ENCODE measurements at regions not wholly inside any gene's neighbourhood (a gene's known extent, or its start where the extent isn't known, plus 50 kb on each side); places are given as distances from the start of the nearest gene placed in this dataset.

- TF ChIP-seq EZH2 (IDR thresholded peaks at IDR 0.05; ENCODE audit: insufficient read depth, low read length) (no peak), CTCF (IDR thresholded peaks at IDR 0.05; ENCODE audit: insufficient read depth, low read depth, low read length) (no peak)
- H3K27ac ChIP-seq (ENCODE audit: low read depth, low read length): no peak overlapping the region
- Mint-ChIP-seq H3K4me1 (ENCODE audit: low read depth, unreplicated experiment) (no peaks in the 10 kb centered on the region), H3K27me3 (ENCODE audit: low read depth, unreplicated experiment) (no peaks in the 10 kb centered on the region), H3K9me3 (ENCODE audit: unreplicated experiment) (no peaks in the 10 kb centered on the region), H3K27ac (ENCODE audit: unreplicated experiment) (no peak overlapping the region), H3K4me3 (ENCODE audit: unreplicated experiment) (no peak overlapping the region), H3K36me3 (ENCODE audit: low read depth, unreplicated experiment) (no peaks in the 10 kb centered on the region)
- DNase-seq (ENCODE audit: low read depth) (no peak), FAIRE-seq (no peak)
- H4K20me1 ChIP-seq (ENCODE audit: insufficient read depth, low read length): no peaks in the 10 kb centered on the region
- no peak overlapping the region for H3K4me3 ChIP-seq (ENCODE audit: insufficient read depth, low read depth, low read length)
- no peaks in the 10 kb centered on the region for H3K36me3 ChIP-seq (ENCODE audit: insufficient read depth, low read length)
- no peak overlapping the region for H3K9ac ChIP-seq (ENCODE audit: low read length)
- no peaks in the 10 kb centered on the region for H3K4me1 ChIP-seq (ENCODE audit: insufficient read depth, low read length)
- no peaks in the 10 kb centered on the region for H3K27me3 ChIP-seq (ENCODE audit: insufficient read depth, low read length)
- no peak overlapping the region for H2AFZ ChIP-seq (ENCODE audit: low read depth, low read length)
- no peaks in the 10 kb centered on the region for H3K79me2 ChIP-seq (ENCODE audit: insufficient read depth, low read length)
- H3K9me3 ChIP-seq (ENCODE audit: insufficient read depth, low read depth, low read length): no peaks in the 10 kb centered on the region
- no peak overlapping the region for H3K4me2 ChIP-seq (ENCODE audit: low read length)
These were observed 874.1 kb downstream of the GRM8 start for GRCh38 chr7:126378642-126379041.

- Histone ChIP-seq H3K36me3 (ENCODE audit: insufficient read depth, low read length) (no peaks in the 10 kb centered on the region), H4K20me1 (ENCODE audit: insufficient read depth, low read length) (no peaks in the 10 kb centered on the region), H3K4me3 (ENCODE audit: insufficient read depth, low read depth, low read length) (no peak overlapping the region), H2AFZ (ENCODE audit: low read depth, low read length) (no peak overlapping the region), H3K4me2 (ENCODE audit: low read length) (no peak overlapping the region), H3K79me2 (ENCODE audit: insufficient read depth, low read length) (no peaks in the 10 kb centered on the region), H3K4me1 (ENCODE audit: insufficient read depth, low read length) (no peaks in the 10 kb centered on the region), H3K27ac (ENCODE audit: low read depth, low read length) (no peak overlapping the region), H3K27me3 (ENCODE audit: insufficient read depth, low read length) (no peaks in the 10 kb centered on the region), H3K9me3 (ENCODE audit: insufficient read depth, low read depth, low read length) (peaks cover 3% of the 10 kb centered on the region), H3K9ac (ENCODE audit: low read length) (no peak overlapping the region)
- Mint-ChIP-seq H3K27me3 (ENCODE audit: low read depth, unreplicated experiment) (peaks cover 2% of the 10 kb centered on the region), H3K9me3 (ENCODE audit: unreplicated experiment) (peaks cover 2% of the 10 kb centered on the region), H3K4me1 (ENCODE audit: low read depth, unreplicated experiment) (no peaks in the 10 kb centered on the region), H3K4me3 (ENCODE audit: unreplicated experiment) (no peak overlapping the region), H3K36me3 (ENCODE audit: low read depth, unreplicated experiment) (no peaks in the 10 kb centered on the region), H3K27ac (ENCODE audit: unreplicated experiment) (peak overlapping the region; percentile 67)
- DNase-seq (ENCODE audit: low read depth) (no peak), FAIRE-seq (no peak)
- TF ChIP-seq EZH2 (IDR thresholded peaks at IDR 0.05; ENCODE audit: insufficient read depth, low read length) (no peak), CTCF (IDR thresholded peaks at IDR 0.05; ENCODE audit: insufficient read depth, low read depth, low read length) (no peak)
These were observed 882.6 kb downstream of the GRM8 start for GRCh38 chr7:126370038-126370668.

GRCh38 chr7:126362746-126363145 lies 890.0 kb downstream of the GRM8 start:
- no peaks in the 10 kb centered on the region for H3K9me3 ChIP-seq (ENCODE audit: insufficient read depth, low read depth, low read length)
- no peaks in the 10 kb centered on the region for H3K36me3 ChIP-seq (ENCODE audit: insufficient read depth, low read length)
- DNase-seq (ENCODE audit: low read depth): no peak
- no peaks in the 10 kb centered on the region for H3K79me2 ChIP-seq (ENCODE audit: insufficient read depth, low read length)
- no peak for FAIRE-seq
- H2AFZ ChIP-seq (ENCODE audit: low read depth, low read length): no peak overlapping the region
- Mint-ChIP-seq H3K27ac (ENCODE audit: unreplicated experiment) (no peak overlapping the region), H3K4me3 (ENCODE audit: unreplicated experiment) (no peak overlapping the region), H3K4me1 (ENCODE audit: low read depth, unreplicated experiment) (no peaks in the 10 kb centered on the region), H3K9me3 (ENCODE audit: unreplicated experiment) (no peaks in the 10 kb centered on the region), H3K36me3 (ENCODE audit: low read depth, unreplicated experiment) (no peaks in the 10 kb centered on the region), H3K27me3 (ENCODE audit: low read depth, unreplicated experiment) (no peaks in the 10 kb centered on the region)
- no peak overlapping the region for H3K4me2 ChIP-seq (ENCODE audit: low read length)
- no peak overlapping the region for H3K4me3 ChIP-seq (ENCODE audit: insufficient read depth, low read depth, low read length)
- H4K20me1 ChIP-seq (ENCODE audit: insufficient read depth, low read length): no peaks in the 10 kb centered on the region
- H3K4me1 ChIP-seq (ENCODE audit: insufficient read depth, low read length): no peaks in the 10 kb centered on the region
- H3K9ac ChIP-seq (ENCODE audit: low read length): no peak overlapping the region
- TF ChIP-seq EZH2 (IDR thresholded peaks at IDR 0.05; ENCODE audit: insufficient read depth, low read length): no peak
- TF ChIP-seq CTCF (IDR thresholded peaks at IDR 0.05; ENCODE audit: insufficient read depth, low read depth, low read length): no peak
- no peak overlapping the region for H3K27ac ChIP-seq (ENCODE audit: low read depth, low read length)
- H3K27me3 ChIP-seq (ENCODE audit: insufficient read depth, low read length): no peaks in the 10 kb centered on the region

All from astrocyte (in vitro differentiated cells and primary cell).